CD4-positive, alpha-beta T cell (primary cell): ENCODE measurements at regions not wholly inside any gene's neighbourhood (a gene's known extent, or its start where the extent isn't known, plus 50 kb on each side); places are given as distances from the start of the nearest gene placed in this dataset.

ENCODE experiments used
- ATAC-seq: fragments of 200-7000 bp; cut with Tn5 transposase; one replicate; pipeline ENCODE4 v1.10.0; 2022; ENCODE audit warnings: mild to moderate bottlenecking; ENCODE audit not compliant: poor library complexity
- CTCF ChIA-PET: fragments of 350-600 bp; sonication (Branson Sonifier 250); formaldehyde crosslinking; loops from one replicate; lab custom pipeline; 2021; ENCODE audit warnings: antibody characterized with exemption, inconsistent platforms; lab: Charles Lee
- POLR2A ChIA-PET: fragments of 350-600 bp; sonication (Branson Sonifier 250); formaldehyde crosslinking; loops from one replicate; lab custom pipeline; 2021; ENCODE audit warnings: antibody characterized with exemption, inconsistent platforms; lab: Charles Lee
- DNase-seq, 14 experiments: peaks; one replicate each; pipeline ENCODE4 v3.0.0-alpha.2; 2013 to 2020; ENCODE audit warnings: mixed read lengths in 2 of 14
- H3K27ac ChIP-seq, 2 donors: one replicate each; pipeline versions ENCODE4 v1.5.1 to v1.7.0; 2013; ENCODE audit warnings: low read length in 2 of 2, low read depth in 1 of 2, mild to moderate bottlenecking in 1 of 2
- H3K27me3 ChIP-seq, 2 experiments: 1 replicate in 1 of 2; 2 replicates in 1 of 2; pipeline versions ENCODE4 v1.6.1 to v1.7.0; 2013; ENCODE audit warnings: low read length in 2 of 2, control low read depth in 1 of 2, mild to moderate bottlenecking in 1 of 2, moderate library complexity in 1 of 2; ENCODE audit not compliant: insufficient read depth in 2 of 2, control insufficient read depth in 1 of 2
- H3K36me3 ChIP-seq: one replicate; pipeline ENCODE4 v1.6.1; 2013; ENCODE audit warnings: low read length, control low read depth; ENCODE audit not compliant: insufficient read depth
- H3K4me1 ChIP-seq: one replicate; pipeline ENCODE4 v1.6.1; 2013; ENCODE audit warnings: low read length, control low read depth; ENCODE audit not compliant: insufficient read depth
- H3K4me3 ChIP-seq: one replicate; pipeline ENCODE4 v1.5.1; 2013; ENCODE audit warnings: mild to moderate bottlenecking, low read length, moderate library complexity
- H3K9me3 ChIP-seq, 2 experiments: 1 replicate in 1 of 2; 2 replicates in 1 of 2; pipeline versions ENCODE4 v1.6.1 to v1.7.0; 2013; ENCODE audit warnings: low read length in 2 of 2, mild to moderate bottlenecking in 2 of 2, control low read depth in 1 of 2, moderate library complexity in 1 of 2; ENCODE audit not compliant: control insufficient read depth in 1 of 2, insufficient read depth in 1 of 2
- H3K27ac Mint-ChIP-seq: one replicate; pipeline ENCODE4 v1.8.0; 2020; ENCODE audit warnings: mixed read lengths
- H3K27me3 Mint-ChIP-seq: one replicate; pipeline ENCODE4 v1.8.0; 2021; ENCODE audit warnings: mixed read lengths
- H3K36me3 Mint-ChIP-seq: one replicate; pipeline ENCODE4 v1.8.0; 2021; ENCODE audit warnings: low read depth, mixed read lengths
- H3K4me1 Mint-ChIP-seq: one replicate; pipeline ENCODE4 v1.8.0; 2021; ENCODE audit warnings: low read depth, mixed read lengths
- H3K4me3 Mint-ChIP-seq: one replicate; pipeline ENCODE4 v1.8.0; 2020; ENCODE audit warnings: mild to moderate bottlenecking, mixed read lengths
- H3K9me3 Mint-ChIP-seq: one replicate; pipeline ENCODE4 v1.8.0; 2020; ENCODE audit warnings: mixed read lengths
- intact Hi-C, 2 experiments: fragments of 100-400 bp; cut with DNase I in 1 of 2; cut with micrococcal nuclease in 1 of 2; formaldehyde crosslinking; loops; one replicate each; pipeline versions ENCODE4 v1.15.1 to v1.9.0; 2023 to 2025; cut with DNase I, micrococcal nuclease
- TF ChIP-seq, protein P1 (sequence below): fragments of 200-600 bp; IDR thresholded peaks from one replicate; pipeline ENCODE4 v1.8.0; 2022; ENCODE audit warnings: antibody characterized with exemption, mild to moderate bottlenecking

DNA sequence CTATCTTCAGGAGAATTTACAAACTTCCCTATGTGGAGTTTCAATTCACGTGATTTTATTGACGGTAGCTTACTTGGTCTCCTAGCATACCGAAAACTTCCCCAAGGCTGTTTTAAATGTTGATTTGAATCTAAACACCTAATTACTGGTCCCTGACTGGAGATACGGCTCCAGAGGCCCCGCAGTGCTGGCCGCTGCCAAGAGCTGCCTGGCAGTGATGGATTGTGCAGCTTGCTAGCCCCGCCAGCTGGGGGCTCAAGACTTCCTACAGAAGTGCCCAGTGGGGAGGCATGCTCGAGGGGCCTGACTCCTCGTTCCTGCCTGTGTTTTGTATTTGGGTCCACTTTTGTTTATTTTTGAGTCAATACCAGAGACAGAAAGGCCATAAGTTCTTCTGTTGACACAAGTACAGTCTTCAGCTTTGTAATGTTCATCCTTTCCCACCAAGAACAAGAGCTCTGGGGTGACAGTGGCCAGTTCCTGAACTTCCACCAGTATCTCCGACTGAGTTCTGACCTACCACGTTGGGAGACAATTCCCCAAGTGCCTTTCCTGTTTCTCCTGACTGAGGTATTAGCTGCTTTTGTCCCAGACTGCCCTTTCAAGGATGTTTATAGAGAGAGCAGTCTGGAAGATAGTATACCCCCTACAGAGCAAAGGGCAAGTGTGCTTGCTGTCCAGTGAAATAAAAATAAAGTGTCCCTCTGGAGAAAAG is 80.7 kb upstream of the CXCL12 start:
- H3K36me3 Mint-ChIP-seq = no peaks in the 10 kb centered on the region
- Histone ChIP-seq H3K27ac (no peak overlapping the region), H3K27me3 (peaks cover 6 to 14% of the 10 kb centered on the region in 2 experiments), H3K4me3 (no peak overlapping the region), H3K4me1 (no peaks in the 10 kb centered on the region), H3K36me3 (no peaks in the 10 kb centered on the region), H3K9me3 (peaks cover 0 to 13% of the 10 kb centered on the region in 2 experiments)
- ChIA-PET CTCF (no interaction called here), POLR2A (no interaction called here)
- H3K27me3 Mint-ChIP-seq = peaks cover 13% of the 10 kb centered on the region
- TF ChIP-seq, protein P1, sequence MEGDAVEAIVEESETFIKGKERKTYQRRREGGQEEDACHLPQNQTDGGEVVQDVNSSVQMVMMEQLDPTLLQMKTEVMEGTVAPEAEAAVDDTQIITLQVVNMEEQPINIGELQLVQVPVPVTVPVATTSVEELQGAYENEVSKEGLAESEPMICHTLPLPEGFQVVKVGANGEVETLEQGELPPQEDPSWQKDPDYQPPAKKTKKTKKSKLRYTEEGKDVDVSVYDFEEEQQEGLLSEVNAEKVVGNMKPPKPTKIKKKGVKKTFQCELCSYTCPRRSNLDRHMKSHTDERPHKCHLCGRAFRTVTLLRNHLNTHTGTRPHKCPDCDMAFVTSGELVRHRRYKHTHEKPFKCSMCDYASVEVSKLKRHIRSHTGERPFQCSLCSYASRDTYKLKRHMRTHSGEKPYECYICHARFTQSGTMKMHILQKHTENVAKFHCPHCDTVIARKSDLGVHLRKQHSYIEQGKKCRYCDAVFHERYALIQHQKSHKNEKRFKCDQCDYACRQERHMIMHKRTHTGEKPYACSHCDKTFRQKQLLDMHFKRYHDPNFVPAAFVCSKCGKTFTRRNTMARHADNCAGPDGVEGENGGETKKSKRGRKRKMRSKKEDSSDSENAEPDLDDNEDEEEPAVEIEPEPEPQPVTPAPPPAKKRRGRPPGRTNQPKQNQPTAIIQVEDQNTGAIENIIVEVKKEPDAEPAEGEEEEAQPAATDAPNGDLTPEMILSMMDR = no peak
- ATAC-seq = no peak
- H3K4me1 Mint-ChIP-seq = no peaks in the 10 kb centered on the region
- DNase-seq = no peak
- no peaks in the 10 kb centered on the region for H3K9me3 Mint-ChIP-seq
- intact Hi-C loops = no loop called here
- H3K4me3 Mint-ChIP-seq = no peak overlapping the region
- no peak overlapping the region for H3K27ac Mint-ChIP-seq

DNA sequence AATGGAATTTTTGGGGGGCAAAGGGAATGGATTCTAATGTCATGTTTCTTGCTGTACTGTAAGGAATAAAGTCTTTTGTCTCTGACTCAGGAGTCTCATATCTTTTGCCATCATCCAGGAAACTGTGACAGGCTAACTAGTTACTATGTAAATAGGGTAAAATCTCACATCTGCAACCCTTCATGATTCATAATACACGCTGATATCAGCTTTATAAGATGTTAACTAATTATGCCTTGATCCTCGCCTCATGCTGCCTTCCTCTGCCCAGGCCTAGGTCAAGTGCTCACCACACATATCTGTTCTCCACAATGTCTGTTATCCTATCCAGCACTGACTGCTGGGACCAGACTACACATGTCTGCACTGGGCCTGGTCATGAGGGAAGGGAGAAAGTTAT is 81.3 kb upstream of the CXCL12 start:
- Mint-ChIP-seq H3K27ac (no peak overlapping the region), H3K27me3 (peaks cover 13% of the 10 kb centered on the region), H3K36me3 (no peaks in the 10 kb centered on the region), H3K9me3 (no peaks in the 10 kb centered on the region), H3K4me1 (no peaks in the 10 kb centered on the region), H3K4me3 (no peak overlapping the region)
- Histone ChIP-seq H3K36me3 (no peaks in the 10 kb centered on the region), H3K4me1 (no peaks in the 10 kb centered on the region), H3K27me3 (peaks cover 6 to 14% of the 10 kb centered on the region in 2 experiments), H3K27ac (no peak overlapping the region), H3K4me3 (no peak overlapping the region), H3K9me3 (peaks cover 0 to 13% of the 10 kb centered on the region in 2 experiments)
- CTCF ChIA-PET = no interaction called here
- TF ChIP-seq, protein P1 = no peak
- no peak for ATAC-seq
- POLR2A ChIA-PET = no interaction called here
- no peak for DNase-seq
- intact Hi-C loops = no loop called here

DNA sequence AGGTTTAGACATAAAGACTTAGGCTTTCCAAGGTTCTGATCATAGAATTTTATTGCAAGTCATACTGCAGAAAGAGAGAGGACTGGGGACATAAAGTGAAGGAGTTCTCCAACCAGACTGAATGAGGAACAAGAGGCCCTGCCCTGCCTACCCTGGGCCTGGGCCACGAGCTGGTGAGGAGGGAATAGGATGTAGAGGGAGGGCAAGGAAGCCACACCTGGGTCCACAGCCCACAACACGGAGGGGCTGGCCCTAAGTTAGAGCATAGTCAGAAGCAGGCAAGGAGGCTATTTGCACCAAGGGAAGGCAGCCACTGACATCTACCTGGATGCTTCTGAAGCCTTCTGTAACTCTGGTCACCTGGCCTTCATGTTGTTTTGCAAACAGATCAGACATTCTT is 82.2 kb upstream of the CXCL12 start:
- H3K4me1 Mint-ChIP-seq = no peaks in the 10 kb centered on the region
- Histone ChIP-seq H3K36me3 (no peaks in the 10 kb centered on the region), H3K9me3 (peaks cover 0 to 20% of the 10 kb centered on the region in 2 experiments), H3K27ac (no peak overlapping the region), H3K27me3 (peaks cover 6 to 14% of the 10 kb centered on the region in 2 experiments), H3K4me1 (no peaks in the 10 kb centered on the region), H3K4me3 (no peak overlapping the region)
- no peak for ATAC-seq
- H3K27me3 Mint-ChIP-seq = peaks cover 13% of the 10 kb centered on the region
- no peaks in the 10 kb centered on the region for H3K36me3 Mint-ChIP-seq
- H3K4me3 Mint-ChIP-seq = no peak overlapping the region
- TF ChIP-seq, protein P1 = no peak
- ChIA-PET POLR2A (no interaction called here), CTCF (no interaction called here)
- intact Hi-C loops = no loop called here
- no peaks in the 10 kb centered on the region for H3K9me3 Mint-ChIP-seq
- DNase-seq = no peak
- no peak overlapping the region for H3K27ac Mint-ChIP-seq
